ENCODE measurements at regions not wholly inside any gene's neighbourhood (a gene's known extent, or its start where the extent isn't known, plus 50 kb on each side); places are given as distances from the start of the nearest gene placed in this dataset.

- ChIA-PET CTCF (no interaction called here), POLR2A (ENCODE audit: unreplicated experiment) (no interaction called here)
- Histone ChIP-seq H3K4me3 (ENCODE audit: low read length) (no peak overlapping the region), H3K4me1 (ENCODE audit: insufficient read depth, low read length) (no peaks in the 10 kb centered on the region), H3F3A (ENCODE audit: low read length, unreplicated experiment) (no peaks in the 10 kb centered on the region), H3K9me2 (replicated peaks; ENCODE audit: low read length) (no peaks in the 10 kb centered on the region), H3K79me2 (ENCODE audit: low read length) (no peaks in the 10 kb centered on the region), H4K20me1 (ENCODE audit: low read length) (no peaks in the 10 kb centered on the region), H2AFZ (ENCODE audit: low read length) (no peak overlapping the region), H3K4me2 (ENCODE audit: low read length) (no peak overlapping the region), H3K27me3 (ENCODE audit: low read length) (no peaks in the 10 kb centered on the region), H3K27ac (ENCODE audit: low read length) (no peak overlapping the region), H3K36me3 (ENCODE audit: low read depth, low read length) (no peaks in the 10 kb centered on the region), H3K9ac (ENCODE audit: low read length) (no peak overlapping the region), H3K9me3 (ENCODE audit: low read length) (no peaks in the 10 kb centered on the region)
- no peak for TF ChIP-seq EZH2phosphoT487 (IDR thresholded peaks at IDR 0.05; ENCODE audit: borderline replicate concordance, low read length)
- TF ChIP-seq CTCF (conservative IDR thresholded peaks at IDR 0.05; ENCODE audit: low read depth, low read length): no peak
- TF ChIP-seq EZH2 (IDR thresholded peaks at IDR 0.05; ENCODE audit: low read length, unreplicated experiment): no peak
- BruUV-seq (replicated peaks): no TSS peak
- DNase-seq (no peak), ATAC-seq (no peak)
- intact Hi-C loops (cut with micrococcal nuclease): no loop called here
Measured at GRCh38 chr6:137689377-137689776, 177.7 kb upstream of the TNFAIP3 start.

- H3K9me2 ChIP-seq (replicated peaks; ENCODE audit: low read length): no peaks in the 10 kb centered on the region
- H3K4me1 ChIP-seq (ENCODE audit: insufficient read depth, low read length): no peaks in the 10 kb centered on the region
- H3F3A ChIP-seq (ENCODE audit: low read length, unreplicated experiment): no peaks in the 10 kb centered on the region
- H3K9me3 ChIP-seq (ENCODE audit: low read length): no peaks in the 10 kb centered on the region
- ATAC-seq: no peak
- H3K79me2 ChIP-seq (ENCODE audit: low read length): no peaks in the 10 kb centered on the region
- DNase-seq: no peak
- H3K27ac ChIP-seq (ENCODE audit: low read length): no peak overlapping the region
- no peaks in the 10 kb centered on the region for H3K27me3 ChIP-seq (ENCODE audit: low read length)
- CTCF ChIA-PET: no interaction called here
- no peaks in the 10 kb centered on the region for H3K36me3 ChIP-seq (ENCODE audit: low read depth, low read length)
- TF ChIP-seq EZH2phosphoT487 (IDR thresholded peaks at IDR 0.05; ENCODE audit: borderline replicate concordance, low read length): no peak
- TF ChIP-seq EZH2 (IDR thresholded peaks at IDR 0.05; ENCODE audit: low read length, unreplicated experiment): no peak
- TF ChIP-seq CTCF (conservative IDR thresholded peaks at IDR 0.05; ENCODE audit: low read depth, low read length): no peak
- no peak overlapping the region for H3K4me3 ChIP-seq (ENCODE audit: low read length)
- no peak overlapping the region for H2AFZ ChIP-seq (ENCODE audit: low read length)
- no peak overlapping the region for H3K4me2 ChIP-seq (ENCODE audit: low read length)
- POLR2A ChIA-PET (ENCODE audit: unreplicated experiment): no interaction called here
- no TSS peak for BruUV-seq (replicated peaks)
- no peaks in the 10 kb centered on the region for H4K20me1 ChIP-seq (ENCODE audit: low read length)
- H3K9ac ChIP-seq (ENCODE audit: low read length): no peak overlapping the region
- intact Hi-C loops (cut with micrococcal nuclease): no loop called here
Measured at GRCh38 chr6:137690034-137690433, 177.0 kb upstream of the TNFAIP3 start.

- no peaks in the 10 kb centered on the region for H3F3A ChIP-seq (ENCODE audit: low read length, unreplicated experiment)
Measured at GRCh38 chr6:137690721-137691120, 176.3 kb upstream of the TNFAIP3 start.

More at GRCh38 chr6:137690721-137691120, 176.3 kb upstream of the TNFAIP3 start:
- Histone ChIP-seq H4K20me1 (ENCODE audit: low read length) (no peaks in the 10 kb centered on the region), H3K4me1 (ENCODE audit: insufficient read depth, low read length) (no peaks in the 10 kb centered on the region), H3K27ac (ENCODE audit: low read length) (no peak overlapping the region), H3K4me2 (ENCODE audit: low read length) (no peak overlapping the region), H2AFZ (ENCODE audit: low read length) (no peak overlapping the region), H3K36me3 (ENCODE audit: low read depth, low read length) (no peaks in the 10 kb centered on the region), H3K4me3 (ENCODE audit: low read length) (no peak overlapping the region), H3K9ac (ENCODE audit: low read length) (no peak overlapping the region), H3K9me2 (replicated peaks; ENCODE audit: low read length) (no peaks in the 10 kb centered on the region), H3K9me3 (ENCODE audit: low read length) (no peaks in the 10 kb centered on the region), H3K27me3 (ENCODE audit: low read length) (no peaks in the 10 kb centered on the region), H3K79me2 (ENCODE audit: low read length) (no peaks in the 10 kb centered on the region)
- intact Hi-C loops (cut with micrococcal nuclease): no loop called here
- TF ChIP-seq CTCF (conservative IDR thresholded peaks at IDR 0.05; ENCODE audit: low read depth, low read length) (no peak), EZH2 (IDR thresholded peaks at IDR 0.05; ENCODE audit: low read length, unreplicated experiment) (no peak), EZH2phosphoT487 (IDR thresholded peaks at IDR 0.05; ENCODE audit: borderline replicate concordance, low read length) (no peak)
- POLR2A ChIA-PET (ENCODE audit: unreplicated experiment): no interaction called here
- DNase-seq: no peak
- no TSS peak for BruUV-seq (replicated peaks)
- ATAC-seq: no peak
- CTCF ChIA-PET: no interaction called here

Measured in PC-3 (cell line).